ENCODE measurements at regions not wholly inside any gene's neighbourhood (a gene's known extent, or its start where the extent isn't known, plus 50 kb on each side); places are given as distances from the start of the nearest gene placed in this dataset.

GRCh38 chr4:19285146-19285545 is 966.6 kb upstream of the SLIT2 start:
- TF ChIP-seq CTCF (IDR thresholded peaks at IDR 0.05): no peak
- no peak for ATAC-seq
- no peak for FAIRE-seq
- intact Hi-C loops (cut with DNase I): no loop called here
- DNase-seq: no peak
- Histone ChIP-seq H3K36me3 (no peaks in the 10 kb centered on the region), H3K27me3 (no peaks in the 10 kb centered on the region), H3K27ac (no peak overlapping the region), H3K9me3 (no peaks in the 10 kb centered on the region), H3K4me3 (no peak overlapping the region), H3K4me1 (no peaks in the 10 kb centered on the region)
- 28 to 30% methylated on average over 3 of the region's 3 CpGs for WGBS, 2 donors

- Histone ChIP-seq H3K9me3 (no peaks in the 10 kb centered on the region), H3K27me3 (no peaks in the 10 kb centered on the region), H3K36me3 (no peaks in the 10 kb centered on the region), H3K27ac (no peak overlapping the region), H3K4me1 (no peaks in the 10 kb centered on the region), H3K4me3 (no peak overlapping the region)
- TF ChIP-seq CTCF (IDR thresholded peaks at IDR 0.05): no peak
- intact Hi-C loops (cut with DNase I): no loop called here
- no peak for DNase-seq
- no peak for ATAC-seq
- 59 to 80% methylated on average over 1 of the region's 1 CpG for WGBS, 2 donors
- no peak for FAIRE-seq
Measured at GRCh38 chr4:19278665-19279064, 973.0 kb upstream of the SLIT2 start.

GRCh38 chr4:19266566-19266965 is 985.1 kb upstream of the SLIT2 start:
- Histone ChIP-seq H3K36me3 (no peaks in the 10 kb centered on the region), H3K27me3 (no peaks in the 10 kb centered on the region), H3K4me1 (no peaks in the 10 kb centered on the region), H3K4me3 (no peak overlapping the region), H3K27ac (no peak overlapping the region), H3K9me3 (no peaks in the 10 kb centered on the region)
- no peak for TF ChIP-seq CTCF (IDR thresholded peaks at IDR 0.05)
- no peak for FAIRE-seq
- intact Hi-C loops (cut with DNase I): no loop called here
- 48 to 63% methylated on average over 2 of the region's 2 CpGs for WGBS, 2 donors
- DNase-seq: no peak
- ATAC-seq: no peak

GRCh38 chr4:19262467-19262866 is 989.2 kb upstream of the SLIT2 start:
- no peak overlapping the region for H3K4me3 ChIP-seq
- H3K36me3 ChIP-seq: no peaks in the 10 kb centered on the region
- intact Hi-C loops (cut with DNase I): no loop called here
- no peaks in the 10 kb centered on the region for H3K4me1 ChIP-seq
- FAIRE-seq (no peak), DNase-seq (no peak), ATAC-seq (no peak)
- whole genome bisulfite sequencing, 2 donors: 54 to 66% methylated on average over 2 of the region's 2 CpGs
- H3K27me3 ChIP-seq: no peaks in the 10 kb centered on the region
- no peaks in the 10 kb centered on the region for H3K9me3 ChIP-seq
- TF ChIP-seq CTCF (IDR thresholded peaks at IDR 0.05): no peak
- H3K27ac ChIP-seq: no peak overlapping the region

- WGBS, 2 donors: 24 to 59% methylated on average over 2 of the region's 2 CpGs
- Histone ChIP-seq H3K4me3 (no peak overlapping the region), H3K27ac (no peak overlapping the region), H3K36me3 (no peaks in the 10 kb centered on the region), H3K4me1 (no peaks in the 10 kb centered on the region), H3K27me3 (no peaks in the 10 kb centered on the region), H3K9me3 (no peaks in the 10 kb centered on the region)
- ATAC-seq: no peak
- no peak for DNase-seq
- intact Hi-C loops (cut with DNase I): no loop called here
- no peak for TF ChIP-seq CTCF (IDR thresholded peaks at IDR 0.05)
- FAIRE-seq: no peak
Measured at GRCh38 chr4:19260346-19260745, 991.4 kb upstream of the SLIT2 start.
